ENCODE measurements at regions not wholly inside any gene's neighbourhood (a gene's known extent, or its start where the extent isn't known, plus 50 kb on each side); places are given as distances from the start of the nearest gene placed in this dataset.
"Not testable (repeated sequence)": the region's sequence is repeated elsewhere in the genome, so short reads cannot be mapped to it uniquely, and the experiment has no call there.

- no peak for DNase-seq
Observed at GRCh38 chr6:21710908-21711627, 117.5 kb downstream of the SOX4 start.

DNA sequence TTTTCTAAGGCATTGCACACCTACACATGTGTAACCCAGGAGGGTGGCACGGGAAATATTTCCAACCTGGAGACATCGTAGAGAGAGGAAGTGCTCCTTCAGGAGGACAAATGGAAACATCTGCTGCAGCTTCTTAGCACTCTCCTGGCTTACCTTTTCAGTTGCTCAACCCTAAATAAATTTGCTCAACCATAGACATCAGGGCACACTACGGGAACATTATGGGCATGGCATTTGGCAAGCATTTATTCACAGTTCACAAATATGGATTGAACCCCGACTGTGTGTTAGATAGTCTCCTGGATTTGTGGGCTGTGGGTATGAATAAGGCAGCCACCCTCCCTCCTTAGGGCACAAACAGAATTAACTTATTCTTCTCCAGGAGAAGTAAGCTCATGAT lies 118.7 kb downstream of the SOX4 start:
- no peak for DNase-seq

DNA sequence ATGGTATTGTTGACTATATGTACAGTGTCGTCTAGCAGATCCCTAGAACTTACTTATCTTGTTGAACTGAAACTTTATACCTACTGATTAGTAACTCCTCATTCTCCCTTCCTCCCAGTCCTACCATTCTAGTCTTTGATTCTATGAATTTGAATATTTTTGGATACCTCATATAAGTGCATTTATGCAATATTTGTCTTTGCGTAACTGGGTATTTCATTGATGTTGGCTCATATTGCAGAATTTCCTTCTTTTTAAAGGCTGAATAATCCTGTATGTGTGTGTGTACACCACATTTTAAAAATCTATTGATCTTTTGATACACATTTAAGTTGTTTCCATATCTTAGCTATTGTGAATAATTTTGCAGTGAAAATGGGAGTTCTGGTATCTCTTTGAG lies 119.9 kb downstream of the SOX4 start:
- no peak for DNase-seq

GRCh38 chr6:21715180-21715579 lies 121.6 kb downstream of the SOX4 start:
- no peak for DNase-seq

GRCh38 chr6:21722510-21722909 lies 129.0 kb downstream of the SOX4 start:
- no peak for DNase-seq

- DNase-seq, result no peak
Observed at GRCh38 chr6:21726676-21727075, 133.1 kb downstream of the SOX4 start.

GRCh38 chr6:21728141-21728540 lies 134.6 kb downstream of the SOX4 start:
- DNase-seq, result no peak

- no peak for DNase-seq
Observed at GRCh38 chr6:21729431-21729830, 135.9 kb downstream of the SOX4 start.

DNA sequence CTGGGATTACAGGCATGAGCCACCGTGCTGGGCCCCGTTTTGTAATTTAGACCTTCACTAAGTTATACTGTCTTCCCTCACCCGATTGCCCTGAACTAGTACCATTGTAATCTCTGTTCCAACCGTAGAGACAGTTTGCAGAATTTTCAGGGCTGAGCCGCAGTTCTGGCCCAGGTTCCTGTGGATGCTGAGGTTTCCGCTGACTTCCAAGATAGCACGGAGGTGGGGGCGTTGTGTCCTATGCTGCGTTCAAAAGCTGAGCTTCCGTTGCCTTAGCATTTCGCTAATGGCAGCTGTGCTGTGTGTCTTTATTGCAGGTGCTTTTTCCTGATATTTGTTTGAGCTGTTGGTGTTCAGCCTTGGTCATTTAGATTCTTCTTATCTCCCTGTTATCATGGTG lies 137.0 kb downstream of the SOX4 start:
- DNase-seq, result no peak

- DNase-seq, result no peak
Observed at GRCh38 chr6:21731411-21732031, 138.0 kb downstream of the SOX4 start.

DNA sequence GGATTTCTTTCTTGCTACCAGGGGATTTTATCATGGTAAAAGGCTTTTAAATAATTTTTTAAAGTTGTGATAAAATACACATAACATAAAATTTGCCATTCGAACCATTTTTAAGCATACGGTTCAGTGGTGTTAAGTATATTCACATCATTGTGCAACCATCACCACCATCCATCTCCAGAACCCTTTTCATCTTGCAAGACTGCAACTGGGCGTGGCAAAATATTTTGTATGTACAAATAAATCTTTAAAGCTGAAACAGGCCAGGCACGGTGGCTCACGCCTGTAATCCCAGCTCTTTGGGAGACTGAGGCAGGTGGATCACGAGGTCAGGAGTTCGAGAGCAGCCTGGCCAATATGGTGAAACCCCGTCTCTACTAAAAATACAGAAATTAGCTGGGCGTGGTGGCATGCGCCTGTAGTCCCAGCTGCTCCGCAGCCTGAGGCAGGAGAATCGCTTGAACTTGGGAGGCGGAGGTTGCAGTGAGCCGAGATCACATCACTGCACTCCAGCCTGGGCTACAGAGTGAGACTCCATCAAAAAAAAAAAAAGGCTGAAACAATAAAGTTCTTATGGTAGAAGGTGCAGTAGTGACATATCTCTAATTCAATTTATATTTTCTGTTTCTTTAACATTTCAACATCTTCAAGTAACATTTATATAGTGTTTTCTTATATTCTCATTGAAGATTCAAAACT lies 138.6 kb downstream of the SOX4 start:
- not testable (repeated sequence) for DNase-seq

GRCh38 chr6:21732731-21733130 lies 139.2 kb downstream of the SOX4 start:
- no peak for DNase-seq

GRCh38 chr6:21733311-21733710 lies 139.8 kb downstream of the SOX4 start:
- no peak for DNase-seq

- no peak for DNase-seq
Observed at GRCh38 chr6:21734204-21734603, 140.7 kb downstream of the SOX4 start.

GRCh38 chr6:21738180-21739094 lies 144.9 kb downstream of the SOX4 start:
- DNase-seq, result no peak

DNA sequence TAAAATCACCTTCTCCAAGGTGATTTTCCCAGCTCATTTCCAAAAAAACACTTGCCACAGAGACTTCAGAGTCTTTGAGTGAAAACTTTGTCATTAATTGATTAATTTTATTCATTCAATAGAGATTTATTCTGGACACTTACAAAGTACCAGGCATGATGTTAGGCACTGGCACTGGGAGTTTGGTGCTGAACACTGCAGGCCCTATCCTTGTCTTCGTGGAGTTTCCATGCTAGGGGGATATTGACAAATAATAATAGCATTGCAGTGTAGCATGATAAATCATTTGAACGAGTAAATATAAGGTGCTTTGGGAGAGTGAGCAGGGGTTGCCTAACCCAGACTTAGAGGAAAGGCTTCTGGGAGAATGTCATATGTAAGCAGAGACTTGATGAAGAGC lies 145.7 kb downstream of the SOX4 start:
- no peak for DNase-seq

GRCh38 chr6:21739838-21740237 lies 146.3 kb downstream of the SOX4 start:
- DNase-seq, result no peak

DNA sequence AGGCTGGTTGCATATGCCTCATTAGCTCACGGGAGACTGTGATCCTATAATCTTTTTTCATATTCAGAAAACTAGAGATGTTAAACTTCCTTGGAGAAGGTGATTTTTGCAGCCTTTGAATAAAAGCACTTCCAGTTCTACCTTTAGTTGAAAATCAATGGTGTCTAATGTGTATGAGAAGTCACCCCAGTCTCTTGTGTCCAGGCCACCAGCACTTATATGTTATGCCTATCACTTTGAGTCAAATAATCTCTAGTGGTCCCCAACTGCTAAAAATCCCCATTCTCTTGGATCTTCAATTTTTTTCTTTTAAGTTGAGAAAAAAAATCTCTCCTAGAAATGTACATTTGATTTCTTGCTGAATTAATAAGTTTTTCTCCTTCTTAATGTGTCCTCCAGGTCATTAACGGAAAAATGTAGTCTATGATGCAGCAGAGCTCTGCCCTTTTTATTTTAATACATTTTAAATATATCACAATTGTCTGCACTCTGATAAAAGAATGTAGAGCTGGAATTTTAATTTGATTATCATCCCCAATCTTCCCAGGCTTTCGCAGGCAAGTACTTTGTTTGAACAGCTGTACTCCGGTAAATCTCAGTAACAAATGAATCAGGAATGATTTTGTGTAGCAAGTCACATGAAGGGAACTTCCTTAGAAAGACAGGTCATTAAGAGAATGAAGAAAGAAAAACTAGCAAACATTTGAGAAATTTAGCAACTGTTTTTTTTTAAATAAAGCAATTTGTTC lies 147.0 kb downstream of the SOX4 start:
- no peak for DNase-seq

DNA sequence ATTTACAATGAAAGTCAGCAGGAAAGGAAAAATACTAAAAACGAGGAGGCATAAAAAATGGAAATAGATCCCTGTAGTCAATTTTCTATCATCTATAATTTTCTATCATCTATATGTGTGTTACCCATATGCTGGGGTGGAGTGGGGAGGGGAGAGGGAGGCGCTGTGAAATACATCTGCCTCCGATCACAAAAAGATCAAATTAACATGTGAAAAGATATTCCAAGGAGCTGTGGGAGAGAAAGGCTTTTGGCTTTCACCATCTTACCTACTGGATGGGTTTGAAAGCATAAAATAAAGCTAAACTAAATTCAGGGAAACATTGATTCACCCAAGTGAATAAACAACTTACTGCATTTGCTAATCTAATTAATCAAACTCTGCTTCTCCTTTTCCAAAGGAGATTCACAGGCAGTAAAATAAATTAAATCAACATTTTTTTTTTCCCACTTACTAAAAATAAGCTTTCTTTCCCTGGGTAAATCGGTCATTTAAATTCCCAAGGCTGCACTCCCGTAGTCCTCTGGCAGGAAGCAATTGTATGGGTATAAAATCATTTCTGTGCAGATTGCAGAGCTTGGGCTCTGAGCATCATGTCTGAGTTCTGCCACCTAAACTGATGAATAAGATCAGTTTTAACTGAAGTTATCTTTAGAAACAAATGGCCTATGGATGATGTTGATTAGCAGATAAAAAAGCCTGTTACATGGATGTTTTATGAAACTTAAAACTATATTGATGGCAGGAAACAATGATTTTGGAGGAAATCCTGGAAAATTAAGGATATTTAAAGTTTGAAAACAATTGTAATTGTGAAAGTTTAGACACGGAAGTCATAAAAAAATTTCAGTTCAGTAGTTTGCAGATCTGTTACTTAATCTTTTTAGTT lies 147.9 kb downstream of the SOX4 start:
- DNase-seq, result no peak

DNA sequence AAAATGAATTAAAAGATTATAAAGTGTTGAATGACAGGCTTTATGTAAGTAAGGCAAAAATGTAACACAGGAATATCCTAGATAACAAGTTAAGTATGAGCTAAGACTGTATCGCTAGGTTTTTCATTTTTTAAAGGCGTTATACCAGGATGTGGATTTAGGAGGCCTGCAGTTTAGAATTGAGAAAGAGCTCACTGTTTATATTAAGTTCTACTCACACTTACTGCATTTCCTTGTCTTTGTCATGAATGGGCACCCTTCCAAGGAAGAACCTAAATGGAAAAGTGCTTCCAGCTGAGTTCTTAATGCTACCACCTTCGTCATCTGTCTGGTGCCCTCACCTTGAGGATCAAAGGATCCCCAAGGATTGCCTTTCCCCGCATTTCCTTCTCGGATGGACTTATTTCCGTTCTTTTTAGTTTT lies 148.7 kb downstream of the SOX4 start:
- DNase-seq, result no peak

- no peak for DNase-seq
Observed at GRCh38 chr6:21744331-21744730, 150.8 kb downstream of the SOX4 start.

Data from DMS 273 treated with DMSO at 0.1 percent for 48 hours (cell line).